RWPE2 (cell line): ENCODE measurements at regions not wholly inside any gene's neighbourhood (a gene's known extent, or its start where the extent isn't known, plus 50 kb on each side); places are given as distances from the start of the nearest gene placed in this dataset.

Source experiments
- ATAC-seq: fragments of 200-7000 bp; cut with Tn5 transposase; 3 replicates; pipeline ENCODE4 v1.9.1; 2021; ENCODE audit warnings: low read depth
- DNase-seq: peaks from one replicate; pipeline ENCODE4 v3.0.0-alpha.2; 2020; ENCODE audit warnings: low spot score
- H3K27ac ChIP-seq: fragments of 450-650 bp; 2 replicates; pipeline ENCODE4 v1.5.1; 2017; ENCODE audit warnings: mild to moderate bottlenecking; ENCODE audit not compliant: poor library complexity, severe bottlenecking
- H3K27me3 ChIP-seq: fragments of 250-450 bp; sonication (Bioruptor Pico); 2 replicates; pipeline ENCODE4 v1.5.1; 2021; ENCODE audit warnings: mild to moderate bottlenecking, moderate library complexity; ENCODE audit not compliant: insufficient read depth, poor library complexity, severe bottlenecking
- H3K36me3 ChIP-seq: fragments of 250-450 bp; sonication (Bioruptor Pico); 2 replicates; pipeline ENCODE4 v1.5.1; 2020; ENCODE audit warnings: low read depth, mild to moderate bottlenecking, moderate library complexity
- H3K4me1 ChIP-seq: fragments of 250-450 bp; sonication (Bioruptor Pico); 2 replicates; pipeline ENCODE4 v1.5.1; 2021; ENCODE audit warnings: mild to moderate bottlenecking, moderate library complexity; ENCODE audit not compliant: insufficient read depth, poor library complexity, severe bottlenecking
- H3K4me3 ChIP-seq: fragments of 250-450 bp; sonication (Bioruptor Pico); 2 replicates; pipeline ENCODE4 v1.5.1; 2021; ENCODE audit warnings: mild to moderate bottlenecking, moderate library complexity; ENCODE audit not compliant: severe bottlenecking
- H3K9me3 ChIP-seq: fragments of 250-450 bp; sonication (Bioruptor Pico); 2 replicates; pipeline ENCODE4 v1.5.1; 2021; ENCODE audit warnings: mild to moderate bottlenecking, moderate library complexity; ENCODE audit not compliant: severe bottlenecking
- CTCF ChIP-seq: fragments of 450-650 bp; IDR thresholded peaks from one replicate; pipeline ENCODE4 v1.5.1; 2017; ENCODE audit warnings: mild to moderate bottlenecking, moderate library complexity; ENCODE audit not compliant: poor library complexity, severe bottlenecking

GRCh38 chr5:61821561-61821960 lies 484.4 kb upstream of the KIF2A start:
- H3K9me3 ChIP-seq = no peaks in the 10 kb centered on the region
- peaks cover 4% of the 10 kb centered on the region for H3K4me1 ChIP-seq
- H3K4me3 ChIP-seq = no peak overlapping the region
- no peak for DNase-seq
- H3K27me3 ChIP-seq = no peaks in the 10 kb centered on the region
- ATAC-seq = no peak
- no peak for TF ChIP-seq CTCF
- no peaks in the 10 kb centered on the region for H3K36me3 ChIP-seq
- H3K27ac ChIP-seq = no peak overlapping the region

- Histone ChIP-seq H3K27ac (no peak overlapping the region), H3K27me3 (no peaks in the 10 kb centered on the region), H3K4me1 (no peaks in the 10 kb centered on the region), H3K36me3 (no peaks in the 10 kb centered on the region), H3K4me3 (no peak overlapping the region), H3K9me3 (no peaks in the 10 kb centered on the region)
- ATAC-seq (no peak), DNase-seq (no peak)
- TF ChIP-seq CTCF = no peak
Measured at GRCh38 chr5:61822584-61822983, 483.4 kb upstream of the KIF2A start.

- no peaks in the 10 kb centered on the region for H3K4me1 ChIP-seq
- DNase-seq (no peak), ATAC-seq (no peak)
- no peak for TF ChIP-seq CTCF
- no peaks in the 10 kb centered on the region for H3K27me3 ChIP-seq
- no peak overlapping the region for H3K4me3 ChIP-seq
- H3K9me3 ChIP-seq = no peaks in the 10 kb centered on the region
- no peak overlapping the region for H3K27ac ChIP-seq
- no peaks in the 10 kb centered on the region for H3K36me3 ChIP-seq
Measured at GRCh38 chr5:61823065-61823464, 482.9 kb upstream of the KIF2A start.

GRCh38 chr5:61823781-61824180 lies 482.2 kb upstream of the KIF2A start:
- Histone ChIP-seq H3K4me1 (no peaks in the 10 kb centered on the region), H3K9me3 (no peaks in the 10 kb centered on the region), H3K27me3 (no peaks in the 10 kb centered on the region), H3K4me3 (no peak overlapping the region), H3K27ac (no peak overlapping the region), H3K36me3 (no peaks in the 10 kb centered on the region)
- no peak for DNase-seq
- no peak for TF ChIP-seq CTCF
- ATAC-seq = no peak

- H3K4me3 ChIP-seq = no peak overlapping the region
- no peak overlapping the region for H3K27ac ChIP-seq
- no peak for DNase-seq
- no peaks in the 10 kb centered on the region for H3K27me3 ChIP-seq
- TF ChIP-seq CTCF = no peak
- ATAC-seq = no peak
- H3K4me1 ChIP-seq = no peaks in the 10 kb centered on the region
- no peaks in the 10 kb centered on the region for H3K9me3 ChIP-seq
- no peaks in the 10 kb centered on the region for H3K36me3 ChIP-seq
Measured at GRCh38 chr5:61824396-61824795, 481.6 kb upstream of the KIF2A start.
